Esophagus mucosa (tissue), 1 donor: ENCODE measurements at regions not wholly inside any gene's neighbourhood (a gene's known extent, or its start where the extent isn't known, plus 50 kb on each side); places are given as distances from the start of the nearest gene placed in this dataset.
A peak's percentile ranks its signal among the peaks of the same experiment; 100 is the strongest.
"Not testable (repeated sequence)": the region's sequence is repeated elsewhere in the genome, so short reads cannot be mapped to it uniquely, and the experiment has no call there.

ENCODE experiments used
- ATAC-seq: fragments of 200-7000 bp; cut with Tn5 transposase; one replicate; pipeline ENCODE4 v1.9.1; 2020
- donor health status: DM: yes; HTN: yes; CAD: no.

GRCh38 chr5:93219641-93220145, 361.3 kb downstream of the NR2F1-AS1 start:
- ATAC-seq: no peak

- not testable (repeated sequence) for ATAC-seq
Measured at GRCh38 chr5:93213111-93213794, 367.8 kb downstream of the NR2F1-AS1 start.

GRCh38 chr5:93209476-93209875, 371.5 kb downstream of the NR2F1-AS1 start:
- no peak for ATAC-seq

- no peak for ATAC-seq
Measured at GRCh38 chr5:93208141-93208751, 372.8 kb downstream of the NR2F1-AS1 start.

- ATAC-seq: no peak
Measured at GRCh38 chr5:93206203-93206602, 374.8 kb downstream of the NR2F1-AS1 start.

GRCh38 chr5:93201061-93201460, 380.0 kb downstream of the NR2F1-AS1 start:
- ATAC-seq: no peak

GRCh38 chr5:93196986-93197385, 384.0 kb downstream of the NR2F1-AS1 start:
- no peak for ATAC-seq

GRCh38 chr5:93193431-93194347, 387.3 kb downstream of the NR2F1-AS1 start:
- no peak for ATAC-seq

GRCh38 chr5:93192683-93193082, 388.3 kb downstream of the NR2F1-AS1 start:
- ATAC-seq: no peak

- no peak for ATAC-seq
Measured at GRCh38 chr5:93192087-93192486, 388.9 kb downstream of the NR2F1-AS1 start.

GRCh38 chr5:93191035-93191817, 389.8 kb downstream of the NR2F1-AS1 start:
- ATAC-seq: no peak

GRCh38 chr5:93189707-93190120, 391.3 kb downstream of the NR2F1-AS1 start:
- peak; percentile 94 for ATAC-seq

GRCh38 chr5:93188876-93189485, 392.0 kb downstream of the NR2F1-AS1 start:
- ATAC-seq: no peak

GRCh38 chr5:93186076-93186682, 394.8 kb downstream of the NR2F1-AS1 start:
- no peak for ATAC-seq

GRCh38 chr5:93184041-93184440, 397.0 kb downstream of the NR2F1-AS1 start:
- ATAC-seq: no peak

GRCh38 chr5:93179466-93179865, 401.6 kb downstream of the NR2F1-AS1 start:
- no peak for ATAC-seq

- no peak for ATAC-seq
Measured at GRCh38 chr5:93174930-93175329, 406.1 kb downstream of the NR2F1-AS1 start.

- ATAC-seq: no peak
Measured at GRCh38 chr5:93165559-93165958, 415.5 kb downstream of the NR2F1-AS1 start.

GRCh38 chr5:93164690-93165089, 416.3 kb downstream of the NR2F1-AS1 start:
- ATAC-seq: no peak

- no peak for ATAC-seq
Measured at GRCh38 chr5:93163010-93163663, 417.9 kb downstream of the NR2F1-AS1 start.
